LNCAP (cell line): ENCODE measurements at regions not wholly inside any gene's neighbourhood (a gene's known extent, or its start where the extent isn't known, plus 50 kb on each side); places are given as distances from the start of the nearest gene placed in this dataset.

Experiments
- TF ChIP-seq, protein P1 (sequence below): fragments of 450-650 bp; IDR thresholded peaks from 2 replicates; pipeline ENCODE4 v1.5.1; 2017; ENCODE audit warnings: mild to moderate bottlenecking

DNA sequence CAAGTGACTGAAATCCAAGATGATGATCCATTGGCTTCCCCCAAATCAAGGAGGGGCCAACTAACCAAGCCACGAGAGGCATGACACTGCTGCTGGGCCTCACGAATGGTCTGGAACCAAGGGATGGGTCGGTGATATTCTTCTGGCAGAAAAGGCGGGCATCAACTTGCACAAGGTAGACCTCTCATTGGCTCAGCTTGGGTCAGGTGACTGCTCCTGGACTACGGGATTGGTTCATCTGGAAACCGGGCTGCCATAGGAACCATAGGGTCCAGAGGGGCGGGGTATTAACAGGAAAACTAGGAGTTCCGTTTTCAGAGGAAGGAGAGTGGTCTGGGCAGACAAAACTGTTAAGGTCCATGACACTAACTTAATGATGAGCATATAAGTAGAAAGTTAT lies 100.9 kb downstream of the TFAP2C start:
- TF ChIP-seq, protein P1, sequence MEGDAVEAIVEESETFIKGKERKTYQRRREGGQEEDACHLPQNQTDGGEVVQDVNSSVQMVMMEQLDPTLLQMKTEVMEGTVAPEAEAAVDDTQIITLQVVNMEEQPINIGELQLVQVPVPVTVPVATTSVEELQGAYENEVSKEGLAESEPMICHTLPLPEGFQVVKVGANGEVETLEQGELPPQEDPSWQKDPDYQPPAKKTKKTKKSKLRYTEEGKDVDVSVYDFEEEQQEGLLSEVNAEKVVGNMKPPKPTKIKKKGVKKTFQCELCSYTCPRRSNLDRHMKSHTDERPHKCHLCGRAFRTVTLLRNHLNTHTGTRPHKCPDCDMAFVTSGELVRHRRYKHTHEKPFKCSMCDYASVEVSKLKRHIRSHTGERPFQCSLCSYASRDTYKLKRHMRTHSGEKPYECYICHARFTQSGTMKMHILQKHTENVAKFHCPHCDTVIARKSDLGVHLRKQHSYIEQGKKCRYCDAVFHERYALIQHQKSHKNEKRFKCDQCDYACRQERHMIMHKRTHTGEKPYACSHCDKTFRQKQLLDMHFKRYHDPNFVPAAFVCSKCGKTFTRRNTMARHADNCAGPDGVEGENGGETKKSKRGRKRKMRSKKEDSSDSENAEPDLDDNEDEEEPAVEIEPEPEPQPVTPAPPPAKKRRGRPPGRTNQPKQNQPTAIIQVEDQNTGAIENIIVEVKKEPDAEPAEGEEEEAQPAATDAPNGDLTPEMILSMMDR: no peak

GRCh38 chr20:56730996-56731395 lies 101.9 kb downstream of the TFAP2C start:
- TF ChIP-seq, protein P1: no peak

- TF ChIP-seq, protein P1: no peak
Measured at GRCh38 chr20:56731476-56731875, 102.4 kb downstream of the TFAP2C start.

- TF ChIP-seq, protein P1: no peak
Measured at GRCh38 chr20:56733967-56734366, 104.9 kb downstream of the TFAP2C start.

- TF ChIP-seq, protein P1: no peak
Measured at GRCh38 chr20:56735084-56735642, 106.1 kb downstream of the TFAP2C start.

DNA sequence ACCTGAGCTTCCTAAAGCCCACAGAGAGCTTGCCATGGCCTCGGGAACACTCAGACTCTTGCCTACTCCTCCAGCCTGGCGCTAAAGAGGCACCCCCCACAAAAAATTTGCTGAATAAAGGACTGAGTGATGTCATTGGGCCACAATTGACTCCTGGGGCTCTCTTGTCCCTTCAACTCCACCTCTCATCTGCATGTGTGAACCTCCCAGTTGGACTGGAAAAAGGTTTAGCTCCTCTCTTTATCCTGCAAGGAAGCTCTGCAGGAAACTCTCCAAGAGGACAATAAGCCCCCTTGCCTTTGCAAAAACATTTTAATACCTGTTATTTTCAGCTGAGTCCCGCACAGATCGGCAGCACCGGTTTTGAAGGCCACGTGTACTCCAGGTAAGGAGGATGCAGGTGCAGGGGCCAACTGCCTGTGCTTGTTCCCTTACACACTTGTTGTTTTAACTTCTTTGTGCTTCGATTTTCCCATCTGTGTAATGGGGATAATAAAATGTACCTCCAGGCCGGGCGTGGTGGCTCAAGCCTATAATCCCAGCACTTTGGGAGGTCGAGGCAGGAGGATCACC lies 107.3 kb downstream of the TFAP2C start:
- TF ChIP-seq, protein P1: no peak

GRCh38 chr20:56748476-56749377 lies 119.6 kb downstream of the TFAP2C start:
- TF ChIP-seq, protein P1: no peak
